ENCODE measurements at regions not wholly inside any gene's neighbourhood (a gene's known extent, or its start where the extent isn't known, plus 50 kb on each side); places are given as distances from the start of the nearest gene placed in this dataset.

GRCh38 chr6:87772597-87773530, 70.8 kb upstream of the AKIRIN2 start (continued):
- no peak for TF ChIP-seq FOXP1 (IDR thresholded peaks at IDR 0.05)
- peak; percentile 80; the same call in 1 of the 2 replicates for TF ChIP-seq FOXP1 (CRISPR knock-in tag; IDR thresholded peaks at IDR 0.05)
- no peak for TF ChIP-seq PCBP1 (IDR thresholded peaks at IDR 0.05; ENCODE audit: borderline replicate concordance, low read depth, low read length)
- no peak for TF ChIP-seq ZNF768 (CRISPR knock-in tag; IDR thresholded peaks at IDR 0.05)
- TF ChIP-seq ZNF878 (CRISPR knock-in tag; IDR thresholded peaks at IDR 0.05) = no peak
- TF ChIP-seq AFF4 (CRISPR knock-in tag; IDR thresholded peaks at IDR 0.05) = no peak
- TF ChIP-seq SMC3 (IDR thresholded peaks at IDR 0.05; ENCODE audit: low read length) = no peak
- TF ChIP-seq ZNF496 (CRISPR knock-in tag; IDR thresholded peaks at IDR 0.05; ENCODE audit: insufficient replicate concordance) = no peak
- TF ChIP-seq ZNF10 (CRISPR knock-in tag; IDR thresholded peaks at IDR 0.05; ENCODE audit: borderline replicate concordance, low read depth) = no peak
- no peak for TF ChIP-seq ZNF776 (CRISPR knock-in tag; IDR thresholded peaks at IDR 0.05)
- TF ChIP-seq MTF2 (CRISPR knock-in tag; IDR thresholded peaks at IDR 0.05; ENCODE audit: borderline replicate concordance) = no peak
- TF ChIP-seq ZNF17 (CRISPR knock-in tag; IDR thresholded peaks at IDR 0.05) = no peak
- TF ChIP-seq GTF2F1 (IDR thresholded peaks at IDR 0.05; ENCODE audit: low read length) = no peak
- TF ChIP-seq ZFYVE20 (CRISPR knock-in tag; IDR thresholded peaks at IDR 0.05; ENCODE audit: borderline replicate concordance, low read depth) = no peak
- TF ChIP-seq AGO1 (IDR thresholded peaks at IDR 0.05; ENCODE audit: low read depth, low read length, poor library complexity, severe bottlenecking) = no peak
- TF ChIP-seq RERE (CRISPR knock-in tag; IDR thresholded peaks at IDR 0.05; ENCODE audit: low read depth) = no peak
- no peak for TF ChIP-seq ZNF512B (CRISPR knock-in tag; IDR thresholded peaks at IDR 0.05; ENCODE audit: borderline replicate concordance)
